ENCODE measurements at regions not wholly inside any gene's neighbourhood (a gene's known extent, or its start where the extent isn't known, plus 50 kb on each side); places are given as distances from the start of the nearest gene placed in this dataset.

DNA sequence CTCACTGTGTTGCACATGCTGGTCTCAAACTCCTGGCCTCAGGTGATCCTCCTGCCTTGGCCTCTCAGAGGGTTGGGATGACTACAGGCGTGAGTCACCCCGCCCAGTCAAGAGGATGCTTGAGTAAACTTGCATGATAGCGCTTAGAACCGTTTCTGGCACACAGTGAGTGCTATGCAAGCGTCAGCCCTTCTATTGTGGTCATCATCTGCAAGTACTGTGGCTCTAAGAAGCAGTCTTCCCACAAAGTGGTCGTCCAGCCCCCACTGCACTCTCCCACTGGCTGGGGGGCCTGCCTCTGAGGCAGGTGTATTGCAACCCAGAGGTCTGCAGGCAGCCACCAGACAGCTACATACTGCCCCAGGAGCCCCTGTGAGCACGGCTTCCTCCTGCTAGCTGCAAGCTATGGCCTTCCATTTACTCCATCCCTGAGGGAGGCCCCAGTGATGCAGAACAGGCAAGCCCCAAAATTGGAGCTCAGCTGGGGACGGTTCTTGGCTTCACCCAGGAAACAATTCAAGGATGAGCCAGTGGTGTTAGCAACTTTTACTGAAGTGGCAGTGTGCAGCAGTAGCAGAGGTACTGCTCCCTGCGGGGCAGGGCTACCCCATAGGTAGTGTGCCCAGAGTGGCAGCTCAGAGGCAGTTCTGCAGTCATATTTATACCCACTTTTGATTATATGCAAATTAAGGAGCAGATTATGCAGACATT lies 95.4 kb downstream of the LSM3 start:
- no peak for TF ChIP-seq CTCF (IDR thresholded peaks at IDR 0.05; ENCODE audit: low read length)
- no peak for TF ChIP-seq EZH2 (optimal IDR thresholded peaks at IDR 0.05; ENCODE audit: low read depth, low read length)
- TF ChIP-seq EZH2phosphoT487 (IDR thresholded peaks at IDR 0.05; ENCODE audit: low read length), result no peak

Data from MM.1S (cell line).